HL-60 (cell line): ENCODE measurements at regions not wholly inside any gene's neighbourhood (a gene's known extent, or its start where the extent isn't known, plus 50 kb on each side); places are given as distances from the start of the nearest gene placed in this dataset.

Experiments used
- CTCF ChIP-seq: IDR thresholded peaks from one replicate; pipeline ENCODE4 v1.5.1; 2011; ENCODE audit warnings: low read length, control low read depth, inconsistent platforms; ENCODE audit not compliant: insufficient read depth
- GABPA ChIP-seq: IDR thresholded peaks from 2 replicates; pipeline ENCODE4 v1.6.1; 2012; ENCODE audit warnings: low read depth
- REST ChIP-seq: IDR thresholded peaks from 2 replicates; pipeline ENCODE4 v1.6.1; 2012; ENCODE audit warnings: low read depth; ENCODE audit not compliant: insufficient replicate concordance

- TF ChIP-seq CTCF: no peak
- no peak for TF ChIP-seq GABPA
- TF ChIP-seq REST: no peak
Measured at GRCh38 chr21:32860399-32860798, 88.8 kb upstream of the PAXBP1 start.
